GM18517 (cell line): ENCODE measurements at regions not wholly inside any gene's neighbourhood (a gene's known extent, or its start where the extent isn't known, plus 50 kb on each side); places are given as distances from the start of the nearest gene placed in this dataset.

Source experiments
- ATAC-seq: cut with Tn5 transposase; IDR thresholded peaks from one replicate; pipeline ENCODE4 v1.9.1; 2021; ENCODE audit warnings: mild to moderate bottlenecking, moderate library complexity; ENCODE audit not compliant: unreplicated experiment

- ATAC-seq = no peak
Measured at GRCh38 chr7:46558482-46559193, 637.6 kb upstream of the IGFBP3 start.

GRCh38 chr7:46557781-46558180 lies 636.7 kb upstream of the IGFBP3 start:
- no peak for ATAC-seq

- no peak for ATAC-seq
Measured at GRCh38 chr7:46557295-46557711, 636.2 kb upstream of the IGFBP3 start.

- no peak for ATAC-seq
Measured at GRCh38 chr7:46554688-46555422, 633.8 kb upstream of the IGFBP3 start.

- no peak for ATAC-seq
Measured at GRCh38 chr7:46551603-46552002, 630.5 kb upstream of the IGFBP3 start.

- no peak for ATAC-seq
Measured at GRCh38 chr7:46550864-46551263, 629.8 kb upstream of the IGFBP3 start.

GRCh38 chr7:46549892-46550639 lies 629.0 kb upstream of the IGFBP3 start:
- no peak for ATAC-seq

- no peak for ATAC-seq
Measured at GRCh38 chr7:46549347-46549746, 628.3 kb upstream of the IGFBP3 start.

- no peak for ATAC-seq
Measured at GRCh38 chr7:46547044-46547443, 626.0 kb upstream of the IGFBP3 start.

GRCh38 chr7:46545790-46546189 lies 624.7 kb upstream of the IGFBP3 start:
- no peak for ATAC-seq

GRCh38 chr7:46544396-46545008 lies 623.4 kb upstream of the IGFBP3 start:
- no peak for ATAC-seq

GRCh38 chr7:46542076-46542475 lies 621.0 kb upstream of the IGFBP3 start:
- ATAC-seq = no peak

GRCh38 chr7:46539892-46540483 lies 618.9 kb upstream of the IGFBP3 start:
- no peak for ATAC-seq

- ATAC-seq = no peak
Measured at GRCh38 chr7:46537191-46537905, 616.3 kb upstream of the IGFBP3 start.

GRCh38 chr7:46534664-46535588 lies 613.9 kb upstream of the IGFBP3 start:
- ATAC-seq = no peak

GRCh38 chr7:46533946-46534345 lies 612.9 kb upstream of the IGFBP3 start:
- no peak for ATAC-seq

GRCh38 chr7:46532571-46532970 lies 611.5 kb upstream of the IGFBP3 start:
- ATAC-seq = no peak

- ATAC-seq = no peak
Measured at GRCh38 chr7:46530081-46530750, 609.1 kb upstream of the IGFBP3 start.

GRCh38 chr7:46527360-46527759 lies 606.3 kb upstream of the IGFBP3 start:
- ATAC-seq = no peak
